NCI-H187 treated with DMSO at 0.1 percent for 48 hours (cell line): ENCODE measurements at regions not wholly inside any gene's neighbourhood (a gene's known extent, or its start where the extent isn't known, plus 50 kb on each side); places are given as distances from the start of the nearest gene placed in this dataset.
"Not testable (repeated sequence)": the region's sequence is repeated elsewhere in the genome, so short reads cannot be mapped to it uniquely, and the experiment has no call there.

Source experiments
- DNase-seq: peaks from one replicate; lab custom pipeline; 2025; lab: John Stamatoyannopoulos, UW

- DNase-seq, result no peak
Measured at GRCh38 chr9:19937121-19937520, 148.3 kb upstream of the SLC24A2 start.

- DNase-seq, result no peak
Measured at GRCh38 chr9:19936598-19936997, 147.8 kb upstream of the SLC24A2 start.

- DNase-seq, result no peak
Measured at GRCh38 chr9:19935422-19935821, 146.6 kb upstream of the SLC24A2 start.

- DNase-seq, result no peak
Measured at GRCh38 chr9:19934301-19934871, 145.5 kb upstream of the SLC24A2 start.

GRCh38 chr9:19931098-19931890 is 142.5 kb upstream of the SLC24A2 start:
- DNase-seq, result no peak

GRCh38 chr9:19927560-19927959 is 138.7 kb upstream of the SLC24A2 start:
- peak; percentile 33 for DNase-seq

- no peak for DNase-seq
Measured at GRCh38 chr9:19926774-19927173, 137.9 kb upstream of the SLC24A2 start.

GRCh38 chr9:19925674-19926503 is 137.1 kb upstream of the SLC24A2 start:
- peak; percentile 61 for DNase-seq

- no peak for DNase-seq
Measured at GRCh38 chr9:19924080-19924479, 135.2 kb upstream of the SLC24A2 start.

- peak; percentile 14 for DNase-seq
Measured at GRCh38 chr9:19922476-19923118, 133.8 kb upstream of the SLC24A2 start.

- no peak for DNase-seq
Measured at GRCh38 chr9:19920401-19920800, 131.6 kb upstream of the SLC24A2 start.

GRCh38 chr9:19918630-19919029 is 129.8 kb upstream of the SLC24A2 start:
- no peak for DNase-seq

- no peak for DNase-seq
Measured at GRCh38 chr9:19914044-19914443, 125.2 kb upstream of the SLC24A2 start.

GRCh38 chr9:19913151-19913550 is 124.3 kb upstream of the SLC24A2 start:
- DNase-seq, result no peak

GRCh38 chr9:19903076-19903475 is 114.2 kb upstream of the SLC24A2 start:
- DNase-seq, result no peak

GRCh38 chr9:19901586-19901985 is 112.7 kb upstream of the SLC24A2 start:
- DNase-seq, result no peak

- no peak for DNase-seq
Measured at GRCh38 chr9:19896161-19896560, 107.3 kb upstream of the SLC24A2 start.

GRCh38 chr9:19895578-19895977 is 106.7 kb upstream of the SLC24A2 start:
- not testable (repeated sequence) for DNase-seq

GRCh38 chr9:19895006-19895405 is 106.2 kb upstream of the SLC24A2 start:
- no peak for DNase-seq

- no peak for DNase-seq
Measured at GRCh38 chr9:19885608-19886007, 96.8 kb upstream of the SLC24A2 start.

GRCh38 chr9:19879062-19879461 is 90.2 kb upstream of the SLC24A2 start:
- no peak for DNase-seq

- DNase-seq, result no peak
Measured at GRCh38 chr9:19876569-19877316, 87.9 kb upstream of the SLC24A2 start.
